Epidermal melanocyte (primary cell): ENCODE measurements at regions not wholly inside any gene's neighbourhood (a gene's known extent, or its start where the extent isn't known, plus 50 kb on each side); places are given as distances from the start of the nearest gene placed in this dataset.
"Not testable (repeated sequence)": the region's sequence is repeated elsewhere in the genome, so short reads cannot be mapped to it uniquely, and the experiment has no call there.

Experiments
- DNase-seq: peaks from one replicate; pipeline ENCODE4 v3.0.0; 2011; ENCODE audit warnings: low spot score; ENCODE audit not compliant: insufficient read length

DNA sequence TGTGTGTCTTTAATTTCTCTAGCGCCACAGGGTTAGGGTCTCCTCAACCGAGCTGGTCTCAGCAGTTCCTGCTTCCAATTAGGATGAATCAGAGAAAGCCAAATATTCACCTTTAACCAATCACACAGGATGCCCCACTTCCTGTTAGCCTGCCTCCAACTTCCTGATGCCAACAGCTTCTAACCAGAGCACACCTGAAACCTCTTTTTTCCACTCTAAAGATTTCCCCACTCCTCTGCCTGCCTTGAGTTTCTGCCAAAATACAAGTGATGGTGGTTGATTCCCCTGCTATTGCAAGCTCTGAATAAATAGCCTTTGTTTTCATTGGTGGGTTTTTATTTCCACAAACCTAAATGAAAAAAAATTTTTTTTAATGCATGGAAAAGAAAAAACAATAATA is 144.7 kb upstream of the UST start:
- no peak for DNase-seq

- no peak for DNase-seq
Observed at GRCh38 chr6:148608199-148608951, 138.5 kb upstream of the UST start.

DNA sequence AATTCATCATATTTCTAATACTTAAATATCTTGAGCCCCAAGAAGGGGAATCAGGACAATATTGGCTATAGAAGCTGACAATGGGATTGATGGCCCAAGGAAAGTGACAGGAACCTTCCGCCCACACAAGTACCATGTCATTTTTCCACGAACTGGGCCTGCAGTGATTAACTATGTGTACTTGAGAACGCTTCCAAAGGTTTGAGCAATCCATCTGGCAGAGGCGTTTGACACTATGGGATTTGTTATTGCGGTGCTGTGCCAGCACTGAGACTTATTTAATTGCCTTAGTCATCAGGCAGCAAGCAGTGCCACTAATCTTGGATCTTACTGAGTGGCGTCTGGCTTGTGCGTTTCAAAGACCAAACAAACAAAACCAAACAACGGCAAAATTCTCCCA is 135.6 kb upstream of the UST start:
- peak; percentile 22 for DNase-seq

DNA sequence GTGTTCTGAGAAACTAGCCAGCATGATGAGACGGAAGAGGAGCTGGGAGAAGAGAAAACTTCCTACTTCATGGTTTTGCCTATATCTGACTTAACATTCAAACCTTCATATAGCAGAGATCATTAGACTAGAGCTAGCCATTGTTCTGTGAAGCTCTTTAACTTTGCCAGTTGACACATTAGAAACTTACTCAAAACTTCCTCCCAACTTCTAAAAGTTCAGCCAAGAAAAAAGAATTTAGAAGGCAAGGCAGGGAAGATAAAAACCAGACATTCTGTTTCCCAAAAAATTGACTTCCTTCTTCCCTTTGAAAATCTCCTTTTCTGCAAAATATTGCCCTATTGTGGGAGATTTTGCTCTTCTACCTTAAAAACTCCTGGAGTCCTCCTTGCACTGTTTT is 134.8 kb upstream of the UST start:
- DNase-seq: no peak

DNA sequence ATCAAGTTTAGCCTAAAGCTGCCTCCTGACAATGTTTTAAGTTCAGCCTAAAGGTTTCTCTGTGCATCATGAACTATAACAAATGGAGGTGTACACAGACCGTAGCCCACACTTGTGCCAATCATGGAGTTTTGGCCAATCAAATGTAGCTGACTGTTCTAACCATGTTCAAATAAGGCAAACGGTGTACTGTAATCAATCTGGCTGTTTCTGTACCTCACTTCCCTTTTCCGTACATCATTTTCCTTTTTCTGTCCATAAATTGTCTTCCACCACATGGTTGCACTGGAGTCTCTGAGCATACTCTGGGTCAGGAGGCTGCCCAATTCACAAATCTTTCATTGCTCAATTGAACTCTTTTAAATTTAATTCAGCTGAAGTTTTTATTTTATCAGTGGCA is 132.2 kb upstream of the UST start:
- DNase-seq: no peak

GRCh38 chr6:148616841-148617240 is 130.0 kb upstream of the UST start:
- no peak for DNase-seq

- no peak for DNase-seq
Observed at GRCh38 chr6:148617530-148617929, 129.3 kb upstream of the UST start.

DNA sequence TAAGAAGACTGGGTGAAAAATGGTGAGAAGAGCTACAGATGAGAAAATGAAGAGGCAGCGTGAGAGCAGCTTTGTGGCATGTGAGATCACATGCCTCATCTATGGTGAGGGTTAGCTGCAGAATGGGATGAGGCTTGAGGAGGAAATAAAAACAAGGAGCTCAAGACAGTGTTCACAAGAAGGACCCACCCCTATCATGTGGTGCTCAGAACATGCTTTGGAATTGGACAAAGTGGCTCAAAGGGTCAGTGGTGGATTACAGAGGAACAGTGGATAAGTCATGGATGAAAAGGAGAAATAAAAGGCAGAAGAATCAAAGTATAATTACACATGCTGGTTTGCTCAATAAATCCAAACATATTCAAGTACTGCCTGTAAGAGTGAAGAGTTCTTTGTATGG is 126.9 kb upstream of the UST start:
- no peak for DNase-seq

DNA sequence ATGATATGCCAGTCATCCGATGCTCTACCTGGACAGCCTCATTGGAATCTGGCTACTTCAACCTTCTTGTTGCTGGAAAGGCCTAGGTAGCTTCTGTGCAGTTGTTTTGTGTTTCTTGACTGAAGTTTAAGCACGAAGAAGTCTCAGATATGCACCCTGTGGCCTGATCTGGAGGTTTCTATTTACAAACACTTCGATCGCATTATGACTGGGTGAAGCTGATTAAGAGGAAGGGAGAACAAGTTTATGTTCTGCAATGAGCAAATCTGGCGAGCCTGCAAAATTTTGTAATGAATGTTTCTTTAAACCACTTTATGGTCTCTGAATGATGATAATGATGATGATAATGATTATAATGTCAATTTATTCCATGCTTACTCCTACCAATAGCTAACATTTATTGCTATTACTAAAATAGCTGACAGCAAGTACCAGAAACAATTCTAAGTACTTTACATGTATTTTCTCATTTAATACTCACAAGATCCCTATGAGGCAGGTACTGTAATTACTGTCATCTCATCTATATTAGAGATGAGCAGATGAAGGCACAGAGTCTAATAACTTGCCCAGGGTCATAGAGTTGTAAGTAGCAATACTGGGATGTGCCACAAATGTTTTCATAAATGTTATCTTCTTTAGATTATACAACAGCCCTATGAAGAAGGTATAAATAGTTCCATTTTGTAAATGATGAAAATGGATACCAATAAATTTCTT is 126.1 kb upstream of the UST start:
- DNase-seq: no peak

DNA sequence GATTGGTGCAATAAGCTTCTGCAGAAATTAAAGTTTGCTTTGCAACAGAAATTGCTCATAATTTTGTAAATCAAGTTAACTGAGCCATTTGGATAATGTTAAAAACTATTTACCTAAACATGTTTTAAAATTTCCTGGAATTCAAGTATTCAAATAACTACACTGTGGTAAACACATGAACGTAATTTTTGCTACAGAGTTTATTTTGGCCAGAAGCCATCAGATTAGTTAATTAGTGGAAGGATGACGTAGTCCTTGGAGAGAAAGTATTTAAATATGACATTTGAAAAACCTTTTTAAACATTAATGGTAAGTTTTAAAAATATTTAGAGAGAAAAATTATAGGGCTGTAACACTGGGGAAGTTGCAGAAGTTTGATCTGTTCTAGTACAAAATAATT is 121.2 kb upstream of the UST start:
- no peak for DNase-seq

DNA sequence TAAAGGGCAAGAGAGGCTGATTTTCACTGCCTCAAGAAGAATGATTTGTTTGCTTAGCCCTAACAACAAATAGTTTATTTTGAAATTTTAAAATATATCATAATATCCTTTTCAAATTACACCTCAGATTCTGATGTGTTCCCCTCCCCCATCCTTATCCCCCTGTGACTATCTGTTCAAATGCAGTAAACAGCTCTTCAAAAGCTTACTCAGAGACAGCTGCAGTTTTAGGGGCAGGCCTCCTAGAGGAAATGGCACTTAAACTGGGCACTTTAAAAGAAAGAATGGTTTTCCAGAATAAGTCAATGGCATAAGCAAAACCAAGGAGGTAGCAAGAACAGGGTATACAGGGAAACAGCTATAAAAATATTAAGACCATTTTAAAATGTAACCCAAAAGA is 118.6 kb upstream of the UST start:
- no peak for DNase-seq

DNA sequence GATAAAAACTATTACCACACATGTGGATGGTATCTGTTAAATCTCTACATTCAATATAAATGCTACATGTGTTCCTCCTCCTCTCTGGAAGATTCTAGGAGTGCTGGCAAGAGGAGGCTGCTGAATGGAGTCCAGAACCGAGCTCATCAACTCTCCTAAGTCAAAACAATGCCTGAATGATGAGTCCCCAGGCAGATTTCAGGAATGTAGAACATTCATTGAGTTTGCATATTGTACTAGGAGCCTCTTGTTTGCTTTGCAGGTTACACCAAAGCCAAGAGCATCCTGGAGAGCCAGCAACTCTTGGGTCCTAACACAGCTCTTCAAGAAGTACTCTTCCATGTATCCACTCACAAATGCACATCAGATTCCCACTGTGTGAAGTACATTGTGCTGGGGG is 117.6 kb upstream of the UST start:
- DNase-seq: no peak

GRCh38 chr6:148629592-148630465 is 117.0 kb upstream of the UST start:
- no peak for DNase-seq

DNA sequence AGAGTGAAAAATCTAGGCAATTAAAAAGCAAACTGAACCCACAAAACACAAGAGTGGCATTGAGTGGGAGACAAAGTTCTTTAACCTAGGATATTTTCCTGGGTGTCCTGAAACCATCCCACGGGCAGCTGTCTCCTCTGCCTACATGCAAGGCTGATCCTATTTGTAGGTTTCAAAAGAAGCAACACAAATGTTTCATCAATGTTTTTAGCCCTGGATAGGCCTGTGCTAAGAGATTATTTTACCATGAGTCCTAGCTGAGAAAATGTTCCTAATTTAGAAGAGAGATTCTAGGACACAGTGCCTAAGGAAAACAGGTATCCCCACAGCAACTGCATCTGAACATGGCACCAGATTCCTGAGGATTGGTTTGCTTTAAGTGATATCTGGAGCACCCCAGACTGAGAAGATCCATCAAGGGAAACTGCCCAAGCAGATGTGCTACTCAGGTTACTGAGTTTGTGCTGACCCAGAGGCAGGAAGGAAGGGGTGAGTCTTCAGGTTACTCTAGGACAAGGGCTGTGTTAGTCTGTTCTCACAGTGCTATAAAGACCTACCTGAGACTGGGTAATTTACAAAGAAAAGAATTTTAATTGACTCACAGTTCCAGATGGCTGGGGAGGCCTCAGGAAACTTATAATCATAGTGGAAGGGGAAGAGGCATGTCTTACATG is 111.6 kb upstream of the UST start:
- no peak for DNase-seq

- DNase-seq: not testable (repeated sequence)
Observed at GRCh38 chr6:148641836-148642235, 105.0 kb upstream of the UST start.

GRCh38 chr6:148643208-148643607 is 103.6 kb upstream of the UST start:
- not testable (repeated sequence) for DNase-seq

- not testable (repeated sequence) for DNase-seq
Observed at GRCh38 chr6:148645049-148645448, 101.8 kb upstream of the UST start.

DNA sequence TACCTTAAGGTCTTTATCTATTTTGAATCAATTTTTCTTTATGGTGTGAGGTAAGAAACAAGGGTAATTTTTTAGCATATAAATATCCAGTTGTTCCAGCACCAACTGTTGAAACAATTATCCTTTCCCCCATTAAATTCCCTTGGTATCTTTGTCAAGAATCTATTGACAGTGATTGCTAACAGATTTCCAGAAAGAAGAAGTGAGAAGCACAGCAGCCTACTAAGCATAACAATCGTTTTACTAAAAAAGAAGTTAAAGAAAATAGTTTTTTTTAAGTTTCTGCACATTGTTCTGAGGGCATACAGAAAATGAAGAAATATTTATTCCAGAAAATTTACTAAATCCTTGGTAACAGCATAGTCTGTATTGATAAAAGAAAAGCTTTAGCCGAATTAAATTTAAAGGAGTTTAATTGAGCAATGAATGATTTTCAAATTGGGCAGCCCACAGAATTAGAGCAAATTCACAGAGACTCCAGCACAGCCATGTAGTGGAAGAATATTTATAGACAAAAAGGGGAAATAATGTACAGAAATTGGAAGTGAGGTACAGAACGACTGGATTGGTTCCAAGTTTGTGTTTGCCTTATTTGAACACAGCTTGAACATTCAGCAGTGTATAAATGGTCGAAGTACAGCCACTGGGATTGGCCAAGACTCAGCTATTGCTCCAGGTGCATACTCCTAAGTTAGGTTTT is 97.9 kb upstream of the UST start:
- DNase-seq: no peak

- DNase-seq: no peak
Observed at GRCh38 chr6:148649454-148649963, 97.3 kb upstream of the UST start.

GRCh38 chr6:148650941-148651505 is 95.8 kb upstream of the UST start:
- DNase-seq: no peak
